H1 (cell line): ENCODE measurements at regions not wholly inside any gene's neighbourhood (a gene's known extent, or its start where the extent isn't known, plus 50 kb on each side); places are given as distances from the start of the nearest gene placed in this dataset.

ENCODE experiments used
- BCL11A ChIP-seq, 2 experiments: IDR thresholded peaks; one replicate each; pipeline ENCODE4 v1.6.1; 2011; ENCODE audit warnings: low read depth in 2 of 2, low read length in 2 of 2, mild to moderate bottlenecking in 2 of 2
- CTBP2 ChIP-seq: IDR thresholded peaks from 2 replicates; pipeline ENCODE4 v1.7.0; 2011; ENCODE audit warnings: borderline replicate concordance, mild to moderate bottlenecking, moderate library complexity, mixed read lengths, low read length; ENCODE audit not compliant: insufficient read depth, insufficient read length
- EGR1 ChIP-seq: IDR thresholded peaks from 2 replicates; pipeline ENCODE4 v1.6.1; 2011; ENCODE audit warnings: low read depth, low read length, borderline replicate concordance
- EP300 ChIP-seq, 2 experiments: IDR thresholded peaks; 1 replicate in 1 of 2; 2 replicates in 1 of 2; pipeline ENCODE4 v1.6.1; 2011 to 2012; ENCODE audit warnings: low read depth in 2 of 2, low read length in 2 of 2, mild to moderate bottlenecking in 2 of 2, borderline replicate concordance in 1 of 2, inconsistent platforms in 1 of 2, moderate library complexity in 1 of 2
- GABPA ChIP-seq: IDR thresholded peaks from 2 replicates; pipeline ENCODE4 v1.6.1; 2011; ENCODE audit warnings: mild to moderate bottlenecking, low read length, moderate library complexity, borderline replicate concordance; ENCODE audit not compliant: insufficient read depth
- PHF8 ChIP-seq: fragments of 200-600 bp; sonication (generic); conservative IDR thresholded peaks from 2 replicates; pipeline ENCODE4 v1.7.1; 2012; ENCODE audit warnings: low read depth, mild to moderate bottlenecking, inconsistent platforms, low read length, moderate library complexity
- RXRA ChIP-seq: IDR thresholded peaks from 2 replicates; pipeline ENCODE4 v1.6.1; 2011; ENCODE audit warnings: low read depth, mild to moderate bottlenecking, low read length, moderate library complexity; ENCODE audit not compliant: insufficient read depth
- SAP30 ChIP-seq: fragments of 300-600 bp; sonication (generic); IDR thresholded peaks from 2 replicates; pipeline ENCODE4 v1.7.1; 2012; ENCODE audit warnings: low read length, moderate library complexity, mild to moderate bottlenecking, inconsistent platforms; ENCODE audit not compliant: insufficient read depth, insufficient replicate concordance
- SIX5 ChIP-seq: IDR thresholded peaks from 2 replicates; pipeline ENCODE4 v1.6.1; 2011; ENCODE audit warnings: mild to moderate bottlenecking, low read depth, low read length
- TF ChIP-seq, protein P1 (sequence below): fragments of 300-600 bp; sonication (generic); IDR thresholded peaks from 2 replicates; pipeline ENCODE4 v1.7.1; 2012; ENCODE audit warnings: low read length, moderate library complexity, mild to moderate bottlenecking, inconsistent platforms; ENCODE audit not compliant: insufficient replicate concordance
- TF ChIP-seq, protein P2 (sequence below): IDR thresholded peaks from 2 replicates; pipeline ENCODE4 v1.6.1; 2012; ENCODE audit warnings: inconsistent platforms

DNA sequence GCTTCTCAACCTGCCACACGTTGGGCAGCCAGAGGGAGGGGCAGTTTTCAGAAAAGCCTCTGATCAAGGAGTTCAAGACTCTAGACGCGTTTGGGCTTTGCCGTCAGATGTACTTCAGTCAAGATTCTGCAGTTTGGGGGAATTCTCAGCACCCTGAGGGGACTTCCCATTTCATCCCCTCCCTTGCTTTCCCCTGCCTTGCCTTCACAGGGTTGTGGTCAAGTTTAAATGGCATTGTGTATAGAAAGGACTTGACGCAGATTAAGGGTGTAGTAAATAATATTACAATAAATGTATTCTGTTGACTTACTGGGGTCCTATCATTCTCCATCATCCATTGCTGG is 198.3 kb upstream of the NABP1 start (continued):
- TF ChIP-seq, protein P1, sequence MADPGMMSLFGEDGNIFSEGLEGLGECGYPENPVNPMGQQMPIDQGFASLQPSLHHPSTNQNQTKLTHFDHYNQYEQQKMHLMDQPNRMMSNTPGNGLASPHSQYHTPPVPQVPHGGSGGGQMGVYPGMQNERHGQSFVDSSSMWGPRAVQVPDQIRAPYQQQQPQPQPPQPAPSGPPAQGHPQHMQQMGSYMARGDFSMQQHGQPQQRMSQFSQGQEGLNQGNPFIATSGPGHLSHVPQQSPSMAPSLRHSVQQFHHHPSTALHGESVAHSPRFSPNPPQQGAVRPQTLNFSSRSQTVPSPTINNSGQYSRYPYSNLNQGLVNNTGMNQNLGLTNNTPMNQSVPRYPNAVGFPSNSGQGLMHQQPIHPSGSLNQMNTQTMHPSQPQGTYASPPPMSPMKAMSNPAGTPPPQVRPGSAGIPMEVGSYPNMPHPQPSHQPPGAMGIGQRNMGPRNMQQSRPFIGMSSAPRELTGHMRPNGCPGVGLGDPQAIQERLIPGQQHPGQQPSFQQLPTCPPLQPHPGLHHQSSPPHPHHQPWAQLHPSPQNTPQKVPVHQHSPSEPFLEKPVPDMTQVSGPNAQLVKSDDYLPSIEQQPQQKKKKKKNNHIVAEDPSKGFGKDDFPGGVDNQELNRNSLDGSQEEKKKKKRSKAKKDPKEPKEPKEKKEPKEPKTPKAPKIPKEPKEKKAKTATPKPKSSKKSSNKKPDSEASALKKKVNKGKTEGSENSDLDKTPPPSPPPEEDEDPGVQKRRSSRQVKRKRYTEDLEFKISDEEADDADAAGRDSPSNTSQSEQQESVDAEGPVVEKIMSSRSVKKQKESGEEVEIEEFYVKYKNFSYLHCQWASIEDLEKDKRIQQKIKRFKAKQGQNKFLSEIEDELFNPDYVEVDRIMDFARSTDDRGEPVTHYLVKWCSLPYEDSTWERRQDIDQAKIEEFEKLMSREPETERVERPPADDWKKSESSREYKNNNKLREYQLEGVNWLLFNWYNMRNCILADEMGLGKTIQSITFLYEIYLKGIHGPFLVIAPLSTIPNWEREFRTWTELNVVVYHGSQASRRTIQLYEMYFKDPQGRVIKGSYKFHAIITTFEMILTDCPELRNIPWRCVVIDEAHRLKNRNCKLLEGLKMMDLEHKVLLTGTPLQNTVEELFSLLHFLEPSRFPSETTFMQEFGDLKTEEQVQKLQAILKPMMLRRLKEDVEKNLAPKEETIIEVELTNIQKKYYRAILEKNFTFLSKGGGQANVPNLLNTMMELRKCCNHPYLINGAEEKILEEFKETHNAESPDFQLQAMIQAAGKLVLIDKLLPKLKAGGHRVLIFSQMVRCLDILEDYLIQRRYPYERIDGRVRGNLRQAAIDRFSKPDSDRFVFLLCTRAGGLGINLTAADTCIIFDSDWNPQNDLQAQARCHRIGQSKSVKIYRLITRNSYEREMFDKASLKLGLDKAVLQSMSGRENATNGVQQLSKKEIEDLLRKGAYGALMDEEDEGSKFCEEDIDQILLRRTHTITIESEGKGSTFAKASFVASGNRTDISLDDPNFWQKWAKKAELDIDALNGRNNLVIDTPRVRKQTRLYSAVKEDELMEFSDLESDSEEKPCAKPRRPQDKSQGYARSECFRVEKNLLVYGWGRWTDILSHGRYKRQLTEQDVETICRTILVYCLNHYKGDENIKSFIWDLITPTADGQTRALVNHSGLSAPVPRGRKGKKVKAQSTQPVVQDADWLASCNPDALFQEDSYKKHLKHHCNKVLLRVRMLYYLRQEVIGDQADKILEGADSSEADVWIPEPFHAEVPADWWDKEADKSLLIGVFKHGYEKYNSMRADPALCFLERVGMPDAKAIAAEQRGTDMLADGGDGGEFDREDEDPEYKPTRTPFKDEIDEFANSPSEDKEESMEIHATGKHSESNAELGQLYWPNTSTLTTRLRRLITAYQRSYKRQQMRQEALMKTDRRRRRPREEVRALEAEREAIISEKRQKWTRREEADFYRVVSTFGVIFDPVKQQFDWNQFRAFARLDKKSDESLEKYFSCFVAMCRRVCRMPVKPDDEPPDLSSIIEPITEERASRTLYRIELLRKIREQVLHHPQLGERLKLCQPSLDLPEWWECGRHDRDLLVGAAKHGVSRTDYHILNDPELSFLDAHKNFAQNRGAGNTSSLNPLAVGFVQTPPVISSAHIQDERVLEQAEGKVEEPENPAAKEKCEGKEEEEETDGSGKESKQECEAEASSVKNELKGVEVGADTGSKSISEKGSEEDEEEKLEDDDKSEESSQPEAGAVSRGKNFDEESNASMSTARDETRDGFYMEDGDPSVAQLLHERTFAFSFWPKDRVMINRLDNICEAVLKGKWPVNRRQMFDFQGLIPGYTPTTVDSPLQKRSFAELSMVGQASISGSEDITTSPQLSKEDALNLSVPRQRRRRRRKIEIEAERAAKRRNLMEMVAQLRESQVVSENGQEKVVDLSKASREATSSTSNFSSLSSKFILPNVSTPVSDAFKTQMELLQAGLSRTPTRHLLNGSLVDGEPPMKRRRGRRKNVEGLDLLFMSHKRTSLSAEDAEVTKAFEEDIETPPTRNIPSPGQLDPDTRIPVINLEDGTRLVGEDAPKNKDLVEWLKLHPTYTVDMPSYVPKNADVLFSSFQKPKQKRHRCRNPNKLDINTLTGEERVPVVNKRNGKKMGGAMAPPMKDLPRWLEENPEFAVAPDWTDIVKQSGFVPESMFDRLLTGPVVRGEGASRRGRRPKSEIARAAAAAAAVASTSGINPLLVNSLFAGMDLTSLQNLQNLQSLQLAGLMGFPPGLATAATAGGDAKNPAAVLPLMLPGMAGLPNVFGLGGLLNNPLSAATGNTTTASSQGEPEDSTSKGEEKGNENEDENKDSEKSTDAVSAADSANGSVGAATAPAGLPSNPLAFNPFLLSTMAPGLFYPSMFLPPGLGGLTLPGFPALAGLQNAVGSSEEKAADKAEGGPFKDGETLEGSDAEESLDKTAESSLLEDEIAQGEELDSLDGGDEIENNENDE = no peak
- TF ChIP-seq SIX5 (no peak), GABPA (no peak), EGR1 (no peak), BCL11A (IDR thresholded peaks at IDR 0.05; ENCODE audit: low read depth in 2 of 2, low read length in 2 of 2) (no peak), PHF8 (no peak), EP300 (IDR thresholded peaks at IDR 0.05; ENCODE audit: borderline replicate concordance in 1 of 2, low read depth in 2 of 2, low read length in 2 of 2) (no peak), SAP30 (no peak), RXRA (no peak), CTBP2 (no peak)
- TF ChIP-seq, protein P2, sequence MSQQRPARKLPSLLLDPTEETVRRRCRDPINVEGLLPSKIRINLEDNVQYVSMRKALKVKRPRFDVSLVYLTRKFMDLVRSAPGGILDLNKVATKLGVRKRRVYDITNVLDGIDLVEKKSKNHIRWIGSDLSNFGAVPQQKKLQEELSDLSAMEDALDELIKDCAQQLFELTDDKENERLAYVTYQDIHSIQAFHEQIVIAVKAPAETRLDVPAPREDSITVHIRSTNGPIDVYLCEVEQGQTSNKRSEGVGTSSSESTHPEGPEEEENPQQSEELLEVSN = no peak
